NB4 (cell line): ENCODE measurements at regions not wholly inside any gene's neighbourhood (a gene's known extent, or its start where the extent isn't known, plus 50 kb on each side); places are given as distances from the start of the nearest gene placed in this dataset.

Experiments used
- CTCF ChIP-seq: IDR thresholded peaks from one replicate; pipeline ENCODE4 v1.5.1; 2012; ENCODE audit warnings: low read depth, low read length
- MYC ChIP-seq: IDR thresholded peaks from 2 replicates; pipeline ENCODE4 v1.6.1; 2011; ENCODE audit warnings: low read depth, low read length
- POLR2A ChIP-seq: IDR thresholded peaks from 2 replicates; pipeline ENCODE4 v1.6.1; 2011; ENCODE audit warnings: mild to moderate bottlenecking; ENCODE audit not compliant: insufficient read length; ENCODE audit errors: extremely low read depth
- TF ChIP-seq, protein P1 (sequence below): IDR thresholded peaks from 2 replicates; pipeline ENCODE4 v1.6.1; 2011; ENCODE audit warnings: low read depth, low read length

- no peak for TF ChIP-seq CTCF
- TF ChIP-seq, protein P1, sequence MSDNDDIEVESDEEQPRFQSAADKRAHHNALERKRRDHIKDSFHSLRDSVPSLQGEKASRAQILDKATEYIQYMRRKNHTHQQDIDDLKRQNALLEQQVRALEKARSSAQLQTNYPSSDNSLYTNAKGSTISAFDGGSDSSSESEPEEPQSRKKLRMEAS: no peak
- TF ChIP-seq POLR2A: no peak
- TF ChIP-seq MYC: no peak
Observed at GRCh38 chr13:74018062-74018431, 116.2 kb downstream of the KLF12 start.
